HepG2 (cell line): ENCODE measurements at regions not wholly inside any gene's neighbourhood (a gene's known extent, or its start where the extent isn't known, plus 50 kb on each side); places are given as distances from the start of the nearest gene placed in this dataset.

ENCODE experiments used
- ATAC-seq: fragments of 200-7000 bp; cut with Tn5 transposase; 3 replicates; pipeline ENCODE4 v1.9.1; 2020; ENCODE audit warnings: mild to moderate bottlenecking, moderate library complexity
- BruUV-seq: library from RNA; stranded (reverse); fragments of 400-500 nt; replicated peaks from 2 replicates; lab custom pipeline; 2021; lab: Mats Ljungman, UMichigan
- CTCF ChIA-PET: fragments of 300-600 bp; formaldehyde crosslinking; extraction: SDS; loops from one replicate; lab custom pipeline; 2021; ENCODE audit warnings: low total read pairs, inconsistent platforms, low intra/inter-chr PET ratio; lab: Yijun Ruan, JAX
- POLR2A ChIA-PET: fragments of 350-600 bp; sonication (Branson Sonifier 250); formaldehyde crosslinking; loops from one replicate; lab custom pipeline; 2020; ENCODE audit warnings: antibody characterized with exemption, inconsistent platforms; lab: Yijun Ruan, JAX
- DNase-seq: peaks from one replicate; pipeline ENCODE4 v3.0.0-alpha.2; 2015; ENCODE audit warnings: low spot score
- FAIRE-seq: peaks from 3 replicates; lab custom pipeline; 2011; peaks lifted over from hg19 to GRCh38; lab: Jason Lieb, UNC
- H2AFZ ChIP-seq: one replicate; pipeline ENCODE4 v1.6.1; 2011; ENCODE audit warnings: low read length, inconsistent platforms
- H3K27ac ChIP-seq: fragments of 300-600 bp; 3 replicates; pipeline ENCODE4 v1.8.0; 2011; ENCODE audit warnings: mixed run types, mild to moderate bottlenecking, mixed read lengths, low read length, inconsistent platforms; ENCODE audit not compliant: insufficient read depth; ENCODE audit errors: extremely low read length
- H3K27me3 ChIP-seq, 2 experiments: fragments of 200-600 bp in 1 of 2; 2 replicates in 1 of 2; 3 replicates in 1 of 2; pipeline versions ENCODE4 v1.6.0 to v1.8.0; 2011; ENCODE audit warnings: low read length in 2 of 2, mild to moderate bottlenecking in 2 of 2, moderate library complexity in 2 of 2, inconsistent platforms in 1 of 2; ENCODE audit not compliant: insufficient read depth in 2 of 2, control insufficient read depth in 1 of 2
- H3K36me3 ChIP-seq, 2 experiments: fragments of 200-600 bp in 1 of 2; replicated peaks in 1 of 2; 2 replicates in 1 of 2; 3 replicates in 1 of 2; pipeline versions ENCODE4 v1.5.1 to v1.8.0; 2011; ENCODE audit warnings: low read length in 2 of 2, inconsistent platforms in 1 of 2; ENCODE audit not compliant: insufficient read depth in 2 of 2, control insufficient read depth in 1 of 2
- H3K4me1 ChIP-seq: 2 replicates; pipeline ENCODE4 v1.5.1; 2012; ENCODE audit warnings: low read length, inconsistent platforms; ENCODE audit not compliant: insufficient read depth
- H3K4me2 ChIP-seq: 2 replicates; pipeline ENCODE4 v1.6.0; 2011; ENCODE audit warnings: low read depth, low read length, inconsistent platforms
- H3K4me3 ChIP-seq, 3 experiments: fragments of 200-600 bp in 1 of 3; sonication (generic), shearing (Covaris generic) in 1 of 3; replicated peaks in 1 of 3; 2 replicates each; pipeline ENCODE4 v1.5.1; 2011 to 2016; ENCODE audit warnings: low read length in 3 of 3, inconsistent platforms in 2 of 3, low read depth in 2 of 3, mild to moderate bottlenecking in 2 of 3, control low read depth in 1 of 3, mixed read lengths in 1 of 3; ENCODE audit not compliant: insufficient read depth in 1 of 3
- H3K79me2 ChIP-seq: one replicate; pipeline ENCODE4 v1.6.1; 2011; ENCODE audit warnings: low read length, inconsistent platforms; ENCODE audit not compliant: insufficient read depth
- H3K9ac ChIP-seq: 2 replicates; pipeline ENCODE4 v1.6.0; 2011; ENCODE audit warnings: mild to moderate bottlenecking, low read depth, low read length, inconsistent platforms; ENCODE audit not compliant: insufficient read depth
- H3K9me3 ChIP-seq: 2 replicates; pipeline ENCODE4 v1.5.1; 2012; ENCODE audit warnings: mild to moderate bottlenecking, low read length
- H4K20me1 ChIP-seq: 2 replicates; pipeline ENCODE4 v1.6.0; 2011; ENCODE audit warnings: inconsistent platforms, mild to moderate bottlenecking, low read length, moderate library complexity; ENCODE audit not compliant: insufficient read depth
- GATA4 ChIP-seq: sonication (generic); IDR thresholded peaks from 2 replicates; pipeline ENCODE4 v1.6.1; 2016; ENCODE audit warnings: antibody characterized with exemption, low read depth, borderline replicate concordance
- MIER3 ChIP-seq: IDR thresholded peaks from 2 replicates; pipeline ENCODE4 v1.6.1; 2016; ENCODE audit warnings: missing compliant biosample characterization, borderline replicate concordance
- PRDM15 ChIP-seq: sonication (generic); formaldehyde crosslinking; IDR thresholded peaks from 2 replicates; pipeline ENCODE4 v1.4.0; 2020; ENCODE audit warnings: missing genetic modification reagents
- SMAD3 ChIP-seq: sonication (generic); formaldehyde crosslinking; IDR thresholded peaks from 2 replicates; pipeline ENCODE4 v1.4.0; 2020; ENCODE audit warnings: missing genetic modification reagents
- TBX2 ChIP-seq: sonication (generic); formaldehyde crosslinking; IDR thresholded peaks from 2 replicates; pipeline ENCODE4 v1.5.0; 2020; ENCODE audit warnings: missing genetic modification reagents, mild to moderate bottlenecking, borderline replicate concordance
- ZEB1 ChIP-seq: IDR thresholded peaks from 2 replicates; pipeline ENCODE4 v1.6.1; 2012; ENCODE audit warnings: mild to moderate bottlenecking, low read depth, inconsistent platforms; ENCODE audit not compliant: insufficient replicate concordance
- ZIK1 ChIP-seq: sonication (generic); formaldehyde crosslinking; IDR thresholded peaks from 2 replicates; pipeline ENCODE4 v1.5.0; 2020; ENCODE audit warnings: mild to moderate bottlenecking, low read depth, missing genetic modification reagents, borderline replicate concordance
- ZNF317 ChIP-seq: sonication (generic); formaldehyde crosslinking; IDR thresholded peaks from 2 replicates; pipeline ENCODE4 v1.5.0; 2020; ENCODE audit warnings: mild to moderate bottlenecking, missing genetic modification reagents
- ZNF674 ChIP-seq: sonication (generic); formaldehyde crosslinking; IDR thresholded peaks from 2 replicates; pipeline ENCODE4 v1.5.0; 2020; ENCODE audit warnings: low read depth, mild to moderate bottlenecking, missing genetic modification reagents
- WGBS: methylation state at CpG from one replicate; pipeline ENCODE4 v1.1.6; 2017; ENCODE audit warnings: low lambda C conversion rate; 5-methylcytosine and 5-hydroxymethylcytosine counted together
- in situ Hi-C: cut with HindIII; loops from 2 replicates; pipeline ENCODE4 v1.10.0; 2017; ENCODE audit warnings: low pct_unique_long_range_greater_than_20kb; ENCODE audit not compliant: extremely low pct_ligation_motif_present
- intact Hi-C: fragments of 100-400 bp; cut with micrococcal nuclease; formaldehyde crosslinking; loops from one replicate; pipeline ENCODE4 v1.10.0; 2022; ENCODE audit not compliant: unreplicated experiment
- TF ChIP-seq, protein P1 (sequence below): sonication (generic); formaldehyde crosslinking; IDR thresholded peaks from 2 replicates; pipeline ENCODE4 v1.8.0; 2022; ENCODE audit warnings: missing genetic modification reagents, mild to moderate bottlenecking, moderate library complexity, borderline replicate concordance
- TF ChIP-seq, protein P2 (sequence below): sonication (generic); formaldehyde crosslinking; IDR thresholded peaks from 2 replicates; pipeline ENCODE4 v1.4.0; 2020; ENCODE audit warnings: missing genetic modification reagents, borderline replicate concordance
- TF ChIP-seq, protein P3 (sequence below): sonication (generic); formaldehyde crosslinking; conservative IDR thresholded peaks from 2 replicates; pipeline ENCODE4 v1.8.0; 2022; ENCODE audit warnings: low read depth, missing genetic modification reagents

DNA sequence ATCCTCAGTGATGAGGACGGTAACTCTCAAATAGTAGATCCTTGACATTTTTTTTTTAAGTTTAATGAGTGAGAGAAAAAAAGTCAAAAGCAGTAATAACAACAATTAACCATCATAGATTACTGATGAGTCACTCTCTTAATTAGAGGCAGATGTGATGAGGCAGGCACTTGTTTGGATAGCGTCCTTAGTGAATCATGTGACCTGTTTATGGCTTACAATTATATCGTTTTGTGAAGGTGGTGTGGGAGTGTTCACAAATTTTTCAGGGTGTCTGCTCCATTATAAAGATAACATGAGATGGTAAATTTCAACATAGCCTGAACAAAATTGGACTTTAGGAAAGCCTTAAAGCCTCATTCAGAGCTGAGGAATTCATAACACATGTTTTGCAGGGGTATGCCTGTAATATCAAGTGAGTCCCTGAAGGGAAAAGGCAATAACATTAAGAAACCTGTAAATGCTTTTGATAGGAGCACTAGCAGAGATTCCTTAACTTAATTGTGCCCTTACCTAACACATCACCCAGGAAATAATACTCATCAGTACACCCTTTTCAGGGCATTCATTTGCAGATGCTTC lies 51.9 kb upstream of the XIAP start:
- POLR2A ChIA-PET = interaction anchor here (0.8 kb wide), 1 partner anchor 10 kb away, joined by 3 read pairs; no protein-coding TSS in a partner anchor
- Histone ChIP-seq H3K4me2 (no peak overlapping the region), H3K36me3 (no peaks in the 10 kb centered on the region), H4K20me1 (no peaks in the 10 kb centered on the region), H2AFZ (no peak overlapping the region), H3K9ac (no peak overlapping the region), H3K4me1 (peaks cover 23% of the 10 kb centered on the region), H3K27ac (no peak overlapping the region), H3K9me3 (no peaks in the 10 kb centered on the region), H3K27me3 (no peaks in the 10 kb centered on the region), H3K4me3 (no peak overlapping the region), H3K79me2 (no peaks in the 10 kb centered on the region)
- BruUV-seq = no TSS peak
- in situ Hi-C loops = no loop called here
- no peak for ATAC-seq
- FAIRE-seq = no peak
- 77% methylated on average over 3 of the region's 3 CpGs for WGBS
- CTCF ChIA-PET = no interaction called here
- no peak for DNase-seq
- intact Hi-C loops = no loop called here
- no peak for TF ChIP-seq SMAD3 (CRISPR knock-in tag)
- no peak for TF ChIP-seq MIER3
- TF ChIP-seq, protein P1, sequence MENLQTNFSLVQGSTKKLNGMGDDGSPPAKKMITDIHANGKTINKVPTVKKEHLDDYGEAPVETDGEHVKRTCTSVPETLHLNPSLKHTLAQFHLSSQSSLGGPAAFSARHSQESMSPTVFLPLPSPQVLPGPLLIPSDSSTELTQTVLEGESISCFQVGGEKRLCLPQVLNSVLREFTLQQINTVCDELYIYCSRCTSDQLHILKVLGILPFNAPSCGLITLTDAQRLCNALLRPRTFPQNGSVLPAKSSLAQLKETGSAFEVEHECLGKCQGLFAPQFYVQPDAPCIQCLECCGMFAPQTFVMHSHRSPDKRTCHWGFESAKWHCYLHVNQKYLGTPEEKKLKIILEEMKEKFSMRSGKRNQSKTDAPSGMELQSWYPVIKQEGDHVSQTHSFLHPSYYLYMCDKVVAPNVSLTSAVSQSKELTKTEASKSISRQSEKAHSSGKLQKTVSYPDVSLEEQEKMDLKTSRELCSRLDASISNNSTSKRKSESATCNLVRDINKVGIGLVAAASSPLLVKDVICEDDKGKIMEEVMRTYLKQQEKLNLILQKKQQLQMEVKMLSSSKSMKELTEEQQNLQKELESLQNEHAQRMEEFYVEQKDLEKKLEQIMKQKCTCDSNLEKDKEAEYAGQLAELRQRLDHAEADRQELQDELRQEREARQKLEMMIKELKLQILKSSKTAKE (CRISPR knock-in tag) = no peak
- no peak for TF ChIP-seq ZIK1 (CRISPR knock-in tag)
- no peak for TF ChIP-seq GATA4
- no peak for TF ChIP-seq ZNF317
- TF ChIP-seq, protein P2, sequence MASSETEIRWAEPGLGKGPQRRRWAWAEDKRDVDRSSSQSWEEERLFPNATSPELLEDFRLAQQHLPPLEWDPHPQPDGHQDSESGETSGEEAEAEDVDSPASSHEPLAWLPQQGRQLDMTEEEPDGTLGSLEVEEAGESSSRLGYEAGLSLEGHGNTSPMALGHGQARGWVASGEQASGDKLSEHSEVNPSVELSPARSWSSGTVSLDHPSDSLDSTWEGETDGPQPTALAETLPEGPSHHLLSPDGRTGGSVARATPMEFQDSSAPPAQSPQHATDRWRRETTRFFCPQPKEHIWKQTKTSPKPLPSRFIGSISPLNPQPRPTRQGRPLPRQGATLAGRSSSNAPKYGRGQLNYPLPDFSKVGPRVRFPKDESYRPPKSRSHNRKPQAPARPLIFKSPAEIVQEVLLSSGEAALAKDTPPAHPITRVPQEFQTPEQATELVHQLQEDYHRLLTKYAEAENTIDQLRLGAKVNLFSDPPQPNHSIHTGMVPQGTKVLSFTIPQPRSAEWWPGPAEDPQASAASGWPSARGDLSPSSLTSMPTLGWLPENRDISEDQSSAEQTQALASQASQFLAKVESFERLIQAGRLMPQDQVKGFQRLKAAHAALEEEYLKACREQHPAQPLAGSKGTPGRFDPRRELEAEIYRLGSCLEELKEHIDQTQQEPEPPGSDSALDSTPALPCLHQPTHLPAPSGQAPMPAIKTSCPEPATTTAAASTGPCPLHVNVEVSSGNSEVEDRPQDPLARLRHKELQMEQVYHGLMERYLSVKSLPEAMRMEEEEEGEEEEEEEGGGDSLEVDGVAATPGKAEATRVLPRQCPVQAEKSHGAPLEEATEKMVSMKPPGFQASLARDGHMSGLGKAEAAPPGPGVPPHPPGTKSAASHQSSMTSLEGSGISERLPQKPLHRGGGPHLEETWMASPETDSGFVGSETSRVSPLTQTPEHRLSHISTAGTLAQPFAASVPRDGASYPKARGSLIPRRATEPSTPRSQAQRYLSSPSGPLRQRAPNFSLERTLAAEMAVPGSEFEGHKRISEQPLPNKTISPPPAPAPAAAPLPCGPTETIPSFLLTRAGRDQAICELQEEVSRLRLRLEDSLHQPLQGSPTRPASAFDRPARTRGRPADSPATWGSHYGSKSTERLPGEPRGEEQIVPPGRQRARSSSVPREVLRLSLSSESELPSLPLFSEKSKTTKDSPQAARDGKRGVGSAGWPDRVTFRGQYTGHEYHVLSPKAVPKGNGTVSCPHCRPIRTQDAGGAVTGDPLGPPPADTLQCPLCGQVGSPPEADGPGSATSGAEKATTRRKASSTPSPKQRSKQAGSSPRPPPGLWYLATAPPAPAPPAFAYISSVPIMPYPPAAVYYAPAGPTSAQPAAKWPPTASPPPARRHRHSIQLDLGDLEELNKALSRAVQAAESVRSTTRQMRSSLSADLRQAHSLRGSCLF = no peak
- TF ChIP-seq PRDM15 (CRISPR knock-in tag) = no peak
- TF ChIP-seq ZNF674 (CRISPR knock-in tag) = no peak
- no peak for TF ChIP-seq TBX2 (CRISPR knock-in tag)
- TF ChIP-seq ZEB1 = no peak
- TF ChIP-seq, protein P3, sequence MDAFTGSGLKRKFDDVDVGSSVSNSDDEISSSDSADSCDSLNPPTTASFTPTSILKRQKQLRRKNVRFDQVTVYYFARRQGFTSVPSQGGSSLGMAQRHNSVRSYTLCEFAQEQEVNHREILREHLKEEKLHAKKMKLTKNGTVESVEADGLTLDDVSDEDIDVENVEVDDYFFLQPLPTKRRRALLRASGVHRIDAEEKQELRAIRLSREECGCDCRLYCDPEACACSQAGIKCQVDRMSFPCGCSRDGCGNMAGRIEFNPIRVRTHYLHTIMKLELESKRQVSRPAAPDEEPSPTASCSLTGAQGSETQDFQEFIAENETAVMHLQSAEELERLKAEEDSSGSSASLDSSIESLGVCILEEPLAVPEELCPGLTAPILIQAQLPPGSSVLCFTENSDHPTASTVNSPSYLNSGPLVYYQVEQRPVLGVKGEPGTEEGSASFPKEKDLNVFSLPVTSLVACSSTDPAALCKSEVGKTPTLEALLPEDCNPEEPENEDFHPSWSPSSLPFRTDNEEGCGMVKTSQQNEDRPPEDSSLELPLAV (CRISPR knock-in tag) = no peak
